ENCODE measurements at regions not wholly inside any gene's neighbourhood (a gene's known extent, or its start where the extent isn't known, plus 50 kb on each side); places are given as distances from the start of the nearest gene placed in this dataset.
A peak's percentile ranks its signal among the peaks of the same experiment; 100 is the strongest.

DNA sequence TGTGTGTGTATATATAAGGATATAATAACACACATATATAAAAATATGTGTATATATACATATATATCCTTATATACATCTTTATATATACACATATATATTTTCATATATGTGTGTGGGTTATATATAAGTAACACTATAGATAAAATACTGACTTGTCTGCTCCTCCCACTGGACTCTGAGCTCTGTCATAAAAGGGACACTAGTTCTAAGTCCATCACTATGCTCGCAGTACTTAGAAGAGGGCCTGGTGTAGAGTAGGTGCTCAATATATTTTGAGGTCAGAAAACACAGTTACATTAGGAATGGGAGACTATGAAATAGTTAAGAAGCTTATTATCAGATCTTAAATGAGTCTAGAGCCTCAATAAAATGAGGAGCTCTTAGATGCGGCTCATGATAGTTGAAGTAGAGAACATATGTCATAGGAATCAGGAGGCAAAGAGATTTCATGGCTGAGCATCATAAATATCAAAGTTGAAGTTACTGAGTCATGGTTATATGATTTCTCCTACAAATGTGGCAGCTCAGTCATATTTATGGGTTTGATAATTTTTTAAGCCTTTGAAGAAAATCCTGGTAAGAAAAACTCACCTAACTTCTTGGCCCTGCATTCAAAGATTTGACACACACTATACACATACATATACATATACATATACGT lies 371.2 kb upstream of the THBS1 start:
- no peak for DNase-seq (ENCODE audit: low spot score)

DNA sequence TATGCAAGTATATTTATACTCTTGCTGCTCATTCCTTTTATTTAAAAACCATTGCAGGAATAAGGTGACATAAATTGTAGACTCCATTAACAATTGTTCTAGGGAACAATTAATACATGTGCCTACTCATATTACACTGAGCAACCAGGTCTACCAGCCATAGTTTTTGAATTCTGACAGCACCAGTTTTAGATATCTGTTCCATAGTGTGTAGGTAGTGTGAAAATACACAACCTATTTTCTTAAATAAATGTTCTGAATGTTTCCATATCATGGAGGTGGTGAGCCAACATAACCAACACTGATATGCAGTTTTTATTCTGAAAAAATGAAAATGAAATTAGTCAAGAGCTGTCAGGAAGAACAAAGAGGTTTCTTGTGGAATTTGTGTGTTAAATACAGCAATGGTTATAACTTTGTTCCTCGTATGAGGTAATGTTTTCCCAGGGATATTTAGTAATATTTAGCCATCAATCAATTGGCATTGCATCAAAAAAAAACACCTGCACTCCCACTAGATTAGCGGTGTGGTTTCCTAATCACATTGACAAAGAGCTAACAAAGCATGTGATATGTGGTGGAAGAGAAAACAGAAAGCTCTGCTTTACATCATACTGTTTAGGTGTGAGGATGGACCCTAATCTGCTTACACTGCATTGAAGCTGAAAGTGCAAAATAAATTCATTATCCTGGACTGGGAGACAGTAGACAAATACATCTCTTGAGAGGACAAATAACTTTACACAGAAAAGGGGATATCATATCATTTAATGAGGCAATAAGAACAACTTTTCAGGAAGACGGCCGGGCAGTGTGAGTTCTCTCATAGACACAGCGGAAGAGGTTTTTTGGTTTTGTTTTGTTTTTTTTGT lies 369.5 kb upstream of the THBS1 start:
- no peak for DNase-seq (ENCODE audit: low spot score)

DNA sequence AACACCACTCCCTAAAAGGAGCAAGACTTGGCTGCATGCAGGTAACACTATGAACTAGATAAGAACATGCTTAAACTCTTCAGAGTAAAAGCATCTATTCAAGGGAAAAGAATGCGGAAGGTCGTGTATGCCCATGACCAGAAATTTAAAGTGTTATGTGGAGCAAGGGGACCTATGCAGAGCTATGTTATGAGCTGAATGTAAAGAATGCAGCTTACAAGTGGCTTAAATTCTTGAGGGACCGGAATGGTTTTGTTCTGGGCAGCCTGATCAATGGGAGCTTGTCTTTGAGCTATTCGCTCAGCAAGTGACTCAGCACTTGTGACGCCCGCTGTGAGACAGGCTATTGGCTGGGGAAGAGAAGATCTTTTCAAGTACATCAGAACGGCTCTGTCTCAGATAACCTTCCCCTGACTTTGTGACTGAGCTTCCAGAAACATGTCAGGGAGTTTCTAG lies 367.5 kb upstream of the THBS1 start:
- DNase-seq (ENCODE audit: low spot score): peak; percentile 93

DNA sequence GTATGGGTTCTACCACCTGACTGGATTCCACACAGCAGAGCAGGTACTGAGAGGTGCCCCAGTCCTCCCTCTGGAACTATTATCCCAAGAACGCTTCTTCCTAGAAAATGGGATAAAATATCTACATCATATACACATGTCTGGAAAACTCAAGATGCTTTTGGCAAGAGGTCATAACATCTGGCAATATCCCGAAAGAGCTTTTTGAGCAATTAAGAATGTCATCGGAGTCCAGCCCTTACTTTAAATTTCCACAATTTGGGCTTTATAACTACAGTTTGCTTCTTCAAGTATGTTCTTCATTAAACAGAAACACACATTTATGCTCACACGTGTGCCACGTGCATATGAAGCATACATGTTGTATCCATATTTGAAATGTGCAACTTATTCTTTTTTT lies 365.9 kb upstream of the THBS1 start:
- DNase-seq (ENCODE audit: low spot score): no peak

DNA sequence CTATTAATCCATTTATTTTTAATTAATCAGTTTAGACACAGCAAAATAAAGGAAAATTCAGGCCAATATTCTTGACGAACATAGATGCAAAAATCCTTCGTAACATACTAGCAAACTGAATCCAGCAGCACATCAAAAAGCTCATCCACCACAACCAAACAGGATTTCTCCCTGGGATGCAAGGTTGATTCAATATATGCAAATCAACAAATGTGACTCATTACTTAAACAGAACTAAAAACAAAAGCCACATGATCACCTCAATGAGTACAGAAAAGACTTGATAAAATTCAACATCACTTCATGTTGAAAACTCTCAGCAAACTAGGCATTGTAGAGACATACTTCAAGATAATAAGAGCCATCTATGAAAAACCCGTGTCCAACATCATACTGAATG lies 364.1 kb upstream of the THBS1 start:
- DNase-seq (ENCODE audit: low spot score): no peak

DNA sequence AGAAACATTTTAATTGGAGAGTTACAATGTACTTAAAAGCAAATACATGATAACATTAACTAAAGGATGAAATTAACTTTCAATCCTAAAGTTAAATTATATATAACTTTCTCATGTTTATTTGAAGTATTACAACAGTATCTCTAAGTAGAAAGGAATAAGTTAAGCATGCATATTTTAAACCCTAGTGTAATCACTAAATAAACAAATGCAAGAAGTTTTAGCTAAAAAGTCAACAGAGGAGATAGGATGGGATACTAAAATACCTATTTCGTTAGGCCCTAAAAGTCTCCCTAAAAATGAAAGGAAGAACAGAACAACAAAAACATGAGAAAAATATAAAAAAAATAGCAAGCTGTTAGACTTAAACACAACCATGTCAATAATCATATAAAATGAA lies 361.3 kb upstream of the THBS1 start:
- no peak for DNase-seq (ENCODE audit: low spot score)

DNA sequence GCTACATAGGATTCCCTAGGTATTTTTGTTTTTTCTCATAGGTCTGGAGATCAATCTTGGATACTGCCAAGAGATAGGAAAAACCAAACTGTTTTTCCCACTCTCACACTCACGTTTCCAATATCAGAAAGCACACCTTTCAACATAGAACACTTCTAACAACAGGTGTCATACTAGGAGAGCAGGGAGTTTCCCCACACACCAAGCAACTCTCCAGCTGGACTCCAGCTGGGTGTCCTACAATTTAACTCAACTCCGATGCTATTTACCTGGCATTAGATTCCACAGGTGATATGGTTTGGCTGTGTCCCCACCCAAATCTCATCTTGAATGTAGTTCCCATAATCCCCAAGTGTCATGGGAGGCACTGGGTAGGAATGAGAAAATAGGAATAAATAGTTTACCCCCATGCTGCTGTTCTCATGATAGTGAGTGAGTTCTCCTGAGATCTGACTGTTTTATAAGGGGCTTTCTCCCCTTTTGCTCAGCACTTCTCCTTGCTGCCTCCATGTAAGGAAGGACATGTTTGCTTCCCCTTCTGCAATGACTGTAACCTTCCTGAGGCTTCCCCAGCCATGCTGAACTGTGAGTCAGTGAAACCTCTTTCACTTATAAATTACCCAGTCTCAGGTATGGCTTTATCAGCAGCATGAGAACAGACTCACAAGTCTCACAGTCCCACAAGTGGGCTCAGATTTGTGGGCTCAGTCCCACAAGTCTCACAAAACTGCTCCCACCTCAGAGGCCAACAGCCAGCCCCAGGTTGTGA lies 354.5 kb upstream of the THBS1 start:
- DNase-seq (ENCODE audit: low spot score): peak; percentile 64

DNA sequence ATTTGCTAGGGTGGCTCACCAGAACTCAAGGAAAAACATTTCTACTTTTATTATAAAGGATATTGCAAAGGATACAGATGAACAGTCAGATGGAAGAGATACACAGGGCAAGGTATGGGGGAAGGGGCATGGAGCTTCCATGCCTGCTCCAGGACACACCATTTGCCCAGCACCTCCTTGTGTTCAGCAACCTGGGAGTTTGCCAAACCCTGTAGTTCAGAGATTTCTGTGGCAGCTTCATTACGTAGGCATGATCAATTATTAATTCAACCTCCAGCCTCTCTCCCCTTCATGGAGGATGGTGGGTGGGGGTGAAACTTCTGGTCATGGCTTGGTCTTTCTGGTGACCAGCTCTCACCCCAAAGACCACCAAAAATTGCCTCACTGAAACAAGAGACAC lies 353.9 kb upstream of the THBS1 start:
- peak; percentile 76 for DNase-seq (ENCODE audit: low spot score)

DNA sequence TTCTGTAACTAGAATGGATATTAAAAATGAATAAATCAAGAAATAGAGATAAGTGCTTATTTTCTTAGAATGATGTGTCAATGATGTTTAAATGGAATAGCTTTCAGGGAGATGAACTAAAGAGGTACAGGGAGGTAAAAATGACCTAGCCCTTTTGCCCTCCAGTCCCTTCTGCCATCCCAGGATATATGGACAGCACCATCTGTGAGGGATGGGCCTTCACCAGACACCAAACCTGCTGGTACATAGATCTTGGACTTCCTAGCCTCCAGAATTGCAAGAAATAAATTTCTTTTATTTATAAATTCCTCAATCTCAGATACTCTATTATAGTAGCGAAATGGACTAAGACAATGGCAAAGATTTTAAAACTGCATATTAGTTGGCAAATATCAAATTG lies 352.0 kb upstream of the THBS1 start:
- no peak for DNase-seq (ENCODE audit: low spot score)

DNA sequence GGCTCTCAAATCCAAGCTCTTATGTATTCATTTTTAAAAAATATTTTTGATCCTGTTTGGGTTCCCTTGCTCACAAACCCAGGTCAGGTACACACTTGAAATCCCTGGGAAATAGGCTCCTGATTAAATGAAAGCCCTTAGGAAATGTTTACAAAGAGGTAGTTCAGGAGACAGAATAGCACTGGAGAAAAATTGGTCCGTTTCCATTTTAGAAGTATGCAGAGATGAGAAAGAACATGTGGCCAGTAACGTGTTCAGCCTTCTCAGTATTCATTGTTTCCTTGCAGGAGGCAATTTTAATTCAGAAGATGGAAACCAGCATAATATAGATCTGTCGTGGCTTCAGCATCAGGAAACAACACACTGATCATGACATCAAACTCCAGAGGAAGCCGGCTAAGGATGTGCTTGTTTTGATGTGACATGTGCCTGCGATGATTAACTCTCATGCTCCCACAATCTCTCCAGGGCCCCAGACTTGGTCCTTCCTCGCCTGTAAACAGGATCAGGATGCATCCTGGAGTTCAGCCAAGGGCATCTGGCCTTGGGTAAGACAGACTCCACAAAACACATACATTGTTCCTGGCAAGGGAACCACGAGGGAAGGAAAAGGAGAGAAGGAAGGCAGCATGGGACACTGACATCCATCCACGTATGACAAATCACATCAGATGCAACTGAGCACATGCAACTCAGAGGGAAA lies 350.5 kb upstream of the THBS1 start:
- DNase-seq (ENCODE audit: low spot score): no peak

DNA sequence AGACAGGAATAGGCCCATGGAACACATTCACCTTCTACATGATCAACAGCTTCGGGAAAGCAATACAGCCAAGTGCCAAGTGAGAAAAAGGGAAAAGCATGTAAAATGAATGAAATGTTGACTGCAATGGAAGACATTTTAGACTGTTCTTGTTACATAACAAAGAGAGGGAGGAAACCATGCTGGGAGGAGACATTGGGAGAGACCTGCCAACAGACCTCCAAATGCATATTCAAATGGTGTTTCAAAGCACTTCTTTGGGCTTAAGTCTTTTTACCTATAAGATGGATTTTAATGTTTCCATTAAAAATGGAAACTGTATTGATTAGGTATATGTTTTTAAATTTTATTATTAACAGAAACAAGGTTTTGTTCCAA lies 350.0 kb upstream of the THBS1 start:
- no peak for DNase-seq (ENCODE audit: low spot score)

DNA sequence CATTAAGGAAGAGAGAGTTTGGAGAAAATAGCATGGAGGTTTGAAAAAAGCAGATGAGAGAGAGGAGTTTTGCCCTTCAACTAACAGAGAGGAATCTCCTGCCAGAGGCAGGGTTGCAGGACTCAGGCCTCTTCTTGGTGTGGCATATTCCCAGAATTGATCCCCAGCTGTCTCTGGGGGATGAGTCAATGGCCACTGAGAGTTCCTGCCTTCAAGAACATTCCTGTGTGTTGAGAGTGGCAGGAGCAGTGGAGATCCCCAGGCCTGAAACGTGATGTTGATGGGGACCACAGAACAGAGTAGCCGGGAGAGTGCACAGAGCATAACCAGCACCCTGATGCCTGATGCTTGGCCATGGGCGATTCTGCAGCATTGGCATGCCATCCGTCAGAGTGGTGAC lies 348.4 kb upstream of the THBS1 start:
- DNase-seq (ENCODE audit: low spot score): peak; percentile 98

DNA sequence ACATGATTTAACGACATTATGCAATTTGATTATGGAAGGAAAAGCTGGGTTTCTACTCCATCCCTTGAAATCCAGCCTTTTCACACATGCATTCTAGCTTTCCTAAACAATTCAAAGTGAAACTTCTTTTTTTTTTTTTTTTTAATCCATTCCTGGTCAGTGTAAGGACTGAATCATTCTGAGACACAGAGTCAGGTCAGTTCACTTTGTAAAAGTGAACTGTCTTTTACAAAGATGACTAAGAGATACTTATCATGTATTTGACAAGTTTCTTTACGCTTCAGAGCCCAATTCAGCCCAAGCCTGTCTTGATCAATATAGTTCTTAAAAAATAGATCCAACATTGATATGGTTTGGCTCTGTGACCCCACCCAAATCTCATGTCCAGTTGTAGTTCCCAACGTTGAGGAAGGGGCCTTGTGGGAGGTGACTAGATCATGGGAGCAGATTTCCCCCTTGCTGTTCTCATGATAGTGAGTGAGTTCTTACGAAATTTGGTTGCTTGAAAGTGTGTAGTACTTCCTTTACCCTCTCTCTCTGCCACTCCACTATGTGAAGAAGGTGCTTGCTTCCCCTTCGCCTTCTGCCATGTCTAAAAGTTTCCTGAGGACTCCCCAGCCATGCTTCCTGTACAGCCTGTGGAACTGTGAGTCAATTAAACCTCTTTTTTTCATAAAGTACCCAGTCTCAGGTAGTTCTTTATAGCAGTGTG lies 345.6 kb upstream of the THBS1 start:
- DNase-seq (ENCODE audit: low spot score): peak; percentile 80

DNA sequence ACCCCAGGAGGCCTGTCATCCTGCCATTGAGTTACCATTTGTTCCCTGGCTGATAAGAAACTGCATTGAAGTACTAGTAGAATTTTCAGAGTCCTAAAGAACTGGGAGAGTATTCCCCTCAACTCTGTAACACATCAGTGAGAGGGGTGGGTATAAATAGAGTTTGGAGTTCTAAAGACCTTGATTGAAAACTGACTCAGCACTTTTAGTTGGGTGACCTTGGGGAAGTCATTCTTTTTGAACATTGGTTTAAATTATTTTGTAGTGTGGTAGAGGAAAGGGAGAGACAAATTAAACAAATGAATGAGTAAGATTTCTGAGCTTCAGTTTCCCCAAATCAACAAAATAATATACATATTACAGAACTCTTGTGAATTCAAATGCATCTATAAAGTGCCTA lies 344.5 kb upstream of the THBS1 start:
- DNase-seq (ENCODE audit: low spot score): no peak

DNA sequence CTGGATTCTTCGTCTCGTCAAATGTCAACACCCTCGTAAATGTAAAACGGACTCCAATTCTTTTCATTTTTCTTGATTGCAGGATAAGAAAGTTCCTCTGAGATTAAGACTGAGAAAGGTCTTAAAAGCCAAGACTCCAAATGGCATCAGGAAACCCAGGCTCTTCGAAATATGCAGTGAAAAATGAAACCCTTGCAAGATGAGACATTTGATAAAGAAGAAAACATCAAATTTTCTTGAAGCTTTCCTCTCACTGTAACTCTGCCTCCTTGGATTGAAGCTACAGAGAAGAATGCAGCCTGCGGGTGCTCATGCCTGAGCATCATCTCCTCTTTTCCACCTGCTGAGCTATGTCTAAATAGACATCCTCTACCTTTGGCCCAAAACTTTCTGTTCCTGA lies 342.4 kb upstream of the THBS1 start:
- no peak for DNase-seq (ENCODE audit: low spot score)

DNA sequence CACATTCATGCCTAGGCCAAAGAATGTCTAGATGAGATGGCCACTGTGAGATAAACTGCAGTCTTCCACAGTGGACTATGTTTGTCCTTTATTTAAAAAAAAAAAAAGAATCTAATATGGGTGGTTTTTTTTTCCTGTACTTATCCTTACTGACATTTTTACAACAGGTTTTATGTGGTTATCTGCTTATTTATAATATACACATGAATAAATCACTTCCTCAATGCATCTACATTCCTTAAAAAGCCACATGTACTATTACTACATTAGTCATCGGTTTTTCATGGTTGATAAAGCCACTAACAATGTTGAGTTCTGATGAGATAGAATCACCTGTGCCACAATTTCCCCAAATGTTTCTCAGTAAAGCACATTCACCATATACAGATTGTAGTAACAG lies 341.3 kb upstream of the THBS1 start:
- peak; percentile 87 for DNase-seq (ENCODE audit: low spot score)

DNA sequence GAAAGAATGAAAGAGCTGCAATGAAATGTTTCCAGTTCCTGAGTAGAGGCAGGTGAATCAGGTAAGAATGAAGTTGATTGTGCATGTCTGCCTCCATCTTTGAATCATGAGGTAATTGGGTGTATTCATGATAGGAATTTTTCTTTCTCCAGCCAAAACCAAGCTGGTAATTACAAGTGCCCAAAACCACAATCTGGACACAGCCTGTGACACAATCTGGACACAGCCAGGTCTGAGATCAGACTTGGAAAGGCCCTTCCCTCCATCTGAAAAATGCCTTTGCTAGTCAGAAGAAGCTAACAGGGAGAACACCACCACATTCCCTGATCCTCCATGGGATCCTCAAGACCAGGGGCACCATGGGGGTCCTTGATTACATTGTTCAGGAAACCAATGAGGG lies 338.5 kb upstream of the THBS1 start:
- peak; percentile 96 for DNase-seq (ENCODE audit: low spot score)

DNA sequence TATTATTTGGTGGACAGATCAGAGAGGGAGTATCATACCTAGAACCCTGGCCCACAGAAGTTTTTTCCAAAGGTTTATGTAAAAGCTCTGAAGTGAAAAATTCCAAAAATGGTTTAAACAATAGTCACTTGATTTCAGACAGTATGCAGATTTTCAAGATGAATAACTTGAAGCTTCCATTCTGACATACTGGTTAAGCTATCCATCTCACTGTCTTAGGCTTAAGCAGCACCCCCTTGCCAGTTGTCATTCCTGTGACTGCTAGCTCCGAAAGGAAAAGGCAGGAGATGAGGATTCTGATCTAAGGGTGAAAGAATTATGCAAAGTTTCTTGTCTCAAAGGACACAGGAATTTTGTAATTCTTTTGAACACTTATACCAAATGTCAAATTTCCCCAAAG lies 337.5 kb upstream of the THBS1 start:
- DNase-seq (ENCODE audit: low spot score): peak; percentile 95

DNA sequence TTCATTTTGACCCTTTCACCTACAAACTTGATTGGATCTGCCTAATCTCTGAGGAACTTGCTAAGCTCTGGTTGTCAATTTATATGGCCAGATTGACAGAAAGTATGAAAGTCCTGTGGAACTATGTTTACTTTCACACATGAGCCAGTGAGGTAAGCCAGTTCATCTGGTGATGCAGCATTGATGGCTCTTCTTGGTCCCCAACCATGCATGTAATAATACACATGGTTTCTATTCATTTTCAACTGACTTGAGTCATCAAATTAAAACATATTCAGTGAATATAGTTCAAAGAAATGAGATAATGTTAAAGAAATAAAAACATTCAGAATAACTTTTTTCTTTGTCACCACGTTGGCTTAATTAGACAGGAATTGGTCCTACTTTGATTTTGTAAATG lies 336.1 kb upstream of the THBS1 start:
- peak; percentile 31 for DNase-seq (ENCODE audit: low spot score)

DNA sequence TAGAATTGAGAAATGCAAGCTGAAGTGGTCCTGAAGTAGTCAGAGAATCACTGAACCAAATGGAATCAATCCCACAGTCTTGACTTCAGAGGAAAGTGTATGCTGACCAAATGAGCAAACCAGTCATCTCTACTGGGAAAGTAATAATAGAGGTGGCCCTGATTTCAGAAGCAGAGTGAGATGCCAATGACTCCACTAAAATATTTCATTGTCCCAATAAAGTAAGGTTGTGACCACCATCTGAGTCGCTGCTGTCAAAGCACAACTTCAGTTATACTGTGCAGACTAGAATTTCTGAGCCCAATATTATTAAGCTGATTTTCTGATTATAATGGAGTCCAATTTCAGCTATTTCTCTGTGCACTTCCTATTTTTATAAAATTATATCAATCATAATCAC lies 334.4 kb upstream of the THBS1 start:
- peak; percentile 38 for DNase-seq (ENCODE audit: low spot score)

DNA sequence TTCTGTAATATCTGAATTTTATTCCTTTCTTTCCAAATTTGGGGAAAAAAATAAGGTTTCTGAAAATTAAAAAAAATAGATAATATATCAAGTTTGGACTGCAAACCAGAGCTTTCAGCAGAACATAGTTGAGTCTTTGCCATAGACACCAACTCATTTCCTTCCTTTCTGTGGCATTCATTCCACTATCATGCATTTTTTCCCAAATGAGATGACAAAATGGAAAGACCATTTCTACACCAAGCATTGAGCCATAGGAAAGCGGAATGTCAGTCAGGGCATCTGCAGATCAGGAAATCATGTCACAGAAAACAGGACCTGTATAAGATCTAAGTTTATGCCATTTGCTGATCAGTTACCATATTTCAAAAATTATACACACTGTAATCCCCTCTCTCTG lies 333.3 kb upstream of the THBS1 start:
- DNase-seq (ENCODE audit: low spot score): no peak

DNA sequence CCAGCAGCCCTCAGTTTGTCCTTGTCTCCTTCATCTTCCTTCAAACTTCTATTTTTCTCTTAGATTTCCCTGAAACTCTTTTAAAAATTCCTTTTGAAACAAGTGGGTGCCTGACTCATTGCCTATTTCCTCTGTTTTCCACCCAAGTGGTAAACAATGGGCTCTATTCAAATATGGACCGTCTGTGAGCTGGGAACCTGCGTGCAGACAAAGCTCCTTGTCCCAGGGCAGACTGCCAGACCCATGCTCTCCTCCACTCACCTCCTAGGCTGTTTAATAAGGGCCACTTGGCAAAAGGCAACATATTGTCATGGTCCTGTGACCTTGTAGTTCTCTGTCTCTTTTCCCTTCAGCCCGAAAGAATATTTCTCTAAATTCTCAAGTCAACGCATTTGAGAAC lies 332.7 kb upstream of the THBS1 start:
- DNase-seq (ENCODE audit: low spot score): peak; percentile 86
